Prostate gland (tissue), 2 donors: ENCODE measurements at regions not wholly inside any gene's neighbourhood (a gene's known extent, or its start where the extent isn't known, plus 50 kb on each side); places are given as distances from the start of the nearest gene placed in this dataset.

Source experiments
- DNase-seq: peaks from one replicate; pipeline ENCODE4 v3.0.0-alpha.2; 2019; ENCODE audit warnings: low spot score
- H3K27ac ChIP-seq, 2 donors: fragments of 200-600 bp; sonication (generic); 2 replicates each; pipeline ENCODE4 v1.5.1; 2017 to 2019
- H3K27me3 ChIP-seq: fragments of 200-600 bp; sonication (generic); replicated peaks from 2 replicates; pipeline ENCODE4 v1.5.1; 2019; ENCODE audit not compliant: insufficient read depth
- H3K36me3 ChIP-seq, 2 donors: fragments of 200-600 bp; sonication (generic); 1 replicate in 1 of 2; 2 replicates in 1 of 2; pipeline versions ENCODE4 v1.5.1 to v1.8.1; 2017 to 2019
- H3K4me1 ChIP-seq: fragments of 200-600 bp; sonication (generic); replicated peaks from 2 replicates; pipeline ENCODE4 v1.5.1; 2019
- H3K4me3 ChIP-seq, 2 donors: fragments of 200-600 bp; sonication (generic); 2 replicates each; pipeline ENCODE4 v1.5.1; 2017 to 2019
- H3K9me3 ChIP-seq: fragments of 200-600 bp; sonication (generic); 2 replicates; pipeline ENCODE4 v1.5.1; 2017
- POLR2A ChIP-seq: fragments of 450-650 bp; IDR thresholded peaks from one replicate; pipeline ENCODE4 v1.6.1; 2016; ENCODE audit warnings: antibody characterized with exemption, mild to moderate bottlenecking
- POLR2AphosphoS5 ChIP-seq: sonication (generic); formaldehyde crosslinking; IDR thresholded peaks from one replicate; pipeline ENCODE4 v1.6.1; 2017; ENCODE audit warnings: antibody characterized with exemption
- WGBS: methylation state at CpG from one replicate; pipeline ENCODE4 v1.1.5; 2018; 5-methylcytosine and 5-hydroxymethylcytosine counted together
- intact Hi-C: fragments of 100-400 bp; cut with DNase I; formaldehyde crosslinking; loops from one replicate; pipeline ENCODE4 v1.14.2; 2022
- TF ChIP-seq, protein P1 (sequence below), 4 experiments: fragments of 200-600 bp in 2 of 4; fragments of 450-650 bp in 2 of 4; sonication (generic) in 2 of 4; IDR thresholded peaks; 1 replicate in 3 of 4; 2 replicates in 1 of 4; pipeline ENCODE4 v1.5.1; 2016 to 2019; ENCODE audit warnings: antibody characterized with exemption in 4 of 4, mild to moderate bottlenecking in 2 of 4, moderate library complexity in 2 of 4

DNA sequence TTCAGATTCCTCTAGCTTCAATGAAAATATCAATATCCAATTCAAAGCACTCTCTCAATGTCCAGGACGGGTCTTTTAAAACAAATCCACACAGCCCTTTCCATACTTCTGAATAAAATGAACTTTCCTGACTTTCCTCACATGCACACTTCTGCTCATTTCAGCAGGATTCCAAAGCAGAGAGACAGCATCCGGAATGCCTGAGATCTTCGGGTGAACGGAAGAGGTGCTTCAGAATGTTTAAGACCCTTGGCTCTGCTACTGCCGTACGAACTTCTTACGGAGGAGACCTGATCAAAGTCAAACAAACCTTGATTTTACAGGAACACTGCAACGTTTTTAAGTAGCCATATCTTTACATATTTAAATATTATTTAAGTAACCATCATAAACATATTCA, 245.7 kb downstream of the PTBP2 start:
- H3K4me3 ChIP-seq = no peak overlapping the region
- TF ChIP-seq, protein P1, sequence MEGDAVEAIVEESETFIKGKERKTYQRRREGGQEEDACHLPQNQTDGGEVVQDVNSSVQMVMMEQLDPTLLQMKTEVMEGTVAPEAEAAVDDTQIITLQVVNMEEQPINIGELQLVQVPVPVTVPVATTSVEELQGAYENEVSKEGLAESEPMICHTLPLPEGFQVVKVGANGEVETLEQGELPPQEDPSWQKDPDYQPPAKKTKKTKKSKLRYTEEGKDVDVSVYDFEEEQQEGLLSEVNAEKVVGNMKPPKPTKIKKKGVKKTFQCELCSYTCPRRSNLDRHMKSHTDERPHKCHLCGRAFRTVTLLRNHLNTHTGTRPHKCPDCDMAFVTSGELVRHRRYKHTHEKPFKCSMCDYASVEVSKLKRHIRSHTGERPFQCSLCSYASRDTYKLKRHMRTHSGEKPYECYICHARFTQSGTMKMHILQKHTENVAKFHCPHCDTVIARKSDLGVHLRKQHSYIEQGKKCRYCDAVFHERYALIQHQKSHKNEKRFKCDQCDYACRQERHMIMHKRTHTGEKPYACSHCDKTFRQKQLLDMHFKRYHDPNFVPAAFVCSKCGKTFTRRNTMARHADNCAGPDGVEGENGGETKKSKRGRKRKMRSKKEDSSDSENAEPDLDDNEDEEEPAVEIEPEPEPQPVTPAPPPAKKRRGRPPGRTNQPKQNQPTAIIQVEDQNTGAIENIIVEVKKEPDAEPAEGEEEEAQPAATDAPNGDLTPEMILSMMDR (IDR thresholded peaks at IDR 0.05) = no peak
- TF ChIP-seq POLR2AphosphoS5 (no peak), POLR2A (no peak)
- no peaks in the 10 kb centered on the region for H3K9me3 ChIP-seq
- H3K27ac ChIP-seq = no peak overlapping the region
- DNase-seq = no peak
- 53% methylated on average over 8 of the region's 8 CpGs for WGBS
- intact Hi-C loops = loop anchor here (2.0 kb wide), 1 partner anchor 1087 kb away; no protein-coding TSS in a partner anchor
- no peaks in the 10 kb centered on the region for H3K36me3 ChIP-seq
- no peaks in the 10 kb centered on the region for H3K4me1 ChIP-seq
- H3K27me3 ChIP-seq = no peaks in the 10 kb centered on the region

DNA sequence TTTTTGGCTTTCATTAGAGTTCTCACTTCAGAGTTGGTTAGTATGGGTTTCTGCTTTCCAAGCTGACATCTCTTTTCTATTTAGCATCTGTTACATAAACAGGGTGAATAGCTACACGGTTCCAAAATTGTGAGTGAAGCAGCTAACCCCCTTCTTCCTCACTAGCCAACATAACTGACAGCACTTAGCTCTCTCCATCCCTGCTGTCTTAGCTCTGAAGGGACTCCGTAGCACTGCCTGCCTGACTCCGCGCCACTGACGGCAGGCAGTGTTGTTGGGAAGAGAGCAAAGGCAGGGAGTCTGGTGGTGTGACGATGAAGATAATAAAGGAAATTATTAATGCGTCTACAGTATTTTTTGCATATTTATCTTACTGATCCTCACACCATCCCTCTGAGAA, 247.0 kb downstream of the PTBP2 start:
- Histone ChIP-seq H3K27me3 (no peaks in the 10 kb centered on the region), H3K4me3 (no peak overlapping the region), H3K4me1 (no peaks in the 10 kb centered on the region), H3K36me3 (no peaks in the 10 kb centered on the region), H3K27ac (no peak overlapping the region), H3K9me3 (no peaks in the 10 kb centered on the region)
- 57% methylated on average over 7 of the region's 7 CpGs for whole genome bisulfite sequencing
- DNase-seq = no peak
- TF ChIP-seq POLR2A = no peak
- no peak for TF ChIP-seq POLR2AphosphoS5
- TF ChIP-seq, protein P1 (IDR thresholded peaks at IDR 0.05) = no peak
- intact Hi-C loops = no loop called here

DNA sequence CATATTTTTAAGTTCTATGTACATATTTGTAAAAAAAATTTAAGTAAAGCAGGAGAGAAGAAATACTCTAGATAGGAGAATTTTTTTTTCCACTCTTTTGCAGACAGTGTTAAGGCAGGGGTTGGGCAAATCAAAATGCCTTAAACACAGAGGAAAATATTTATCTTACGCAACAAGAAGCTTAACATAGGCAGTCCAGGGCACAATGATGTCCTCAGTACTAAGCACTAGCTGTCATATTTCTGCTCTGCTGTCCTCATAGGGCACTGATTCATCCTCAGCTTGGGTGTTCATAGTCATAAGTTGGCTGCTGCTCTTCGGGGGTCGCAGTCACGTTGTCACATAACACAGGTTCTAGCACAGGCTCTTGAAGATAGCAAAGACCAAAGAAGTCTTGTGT, 247.4 kb downstream of the PTBP2 start:
- 92% methylated on average over 4 of the region's 4 CpGs for WGBS
- Histone ChIP-seq H3K4me1 (no peaks in the 10 kb centered on the region), H3K27ac (no peak overlapping the region), H3K4me3 (no peak overlapping the region), H3K27me3 (no peaks in the 10 kb centered on the region), H3K9me3 (no peaks in the 10 kb centered on the region), H3K36me3 (no peaks in the 10 kb centered on the region)
- TF ChIP-seq, protein P1 (IDR thresholded peaks at IDR 0.05) = no peak
- TF ChIP-seq POLR2AphosphoS5 (no peak), POLR2A (no peak)
- no peak for DNase-seq
- intact Hi-C loops = no loop called here

DNA sequence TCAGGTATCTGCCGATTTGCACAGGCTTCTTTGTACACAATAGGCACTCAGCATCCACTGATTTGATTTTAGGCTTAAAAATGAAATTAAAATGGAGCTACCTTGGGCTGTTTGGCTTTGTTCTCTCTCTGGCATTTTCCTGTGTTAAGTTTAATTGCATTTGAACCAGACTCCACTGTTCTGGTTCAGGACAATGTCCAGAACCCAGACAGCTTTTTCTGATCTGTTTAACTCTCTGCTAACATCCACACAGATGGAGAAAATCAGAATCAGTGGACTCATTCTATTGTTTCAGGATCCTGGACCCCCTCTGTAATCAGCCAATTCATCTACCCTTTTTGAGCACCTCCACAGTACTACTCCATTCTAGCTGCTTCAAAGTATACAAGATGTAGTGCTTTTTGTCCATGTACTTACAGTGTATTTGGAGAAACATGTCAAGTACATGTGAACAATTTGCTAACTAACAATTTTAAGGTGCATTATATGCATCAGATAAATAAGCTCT, 248.1 kb downstream of the PTBP2 start:
- Histone ChIP-seq H3K4me3 (no peak overlapping the region), H3K27ac (no peak overlapping the region), H3K4me1 (no peaks in the 10 kb centered on the region), H3K9me3 (no peaks in the 10 kb centered on the region), H3K36me3 (no peaks in the 10 kb centered on the region), H3K27me3 (no peaks in the 10 kb centered on the region)
- TF ChIP-seq, protein P1 (IDR thresholded peaks at IDR 0.05) = no peak
- no peak for TF ChIP-seq POLR2A
- TF ChIP-seq POLR2AphosphoS5 = no peak
- intact Hi-C loops = no loop called here
- 93% methylated on average over 1 of the region's 1 CpG for WGBS
- no peak for DNase-seq

DNA sequence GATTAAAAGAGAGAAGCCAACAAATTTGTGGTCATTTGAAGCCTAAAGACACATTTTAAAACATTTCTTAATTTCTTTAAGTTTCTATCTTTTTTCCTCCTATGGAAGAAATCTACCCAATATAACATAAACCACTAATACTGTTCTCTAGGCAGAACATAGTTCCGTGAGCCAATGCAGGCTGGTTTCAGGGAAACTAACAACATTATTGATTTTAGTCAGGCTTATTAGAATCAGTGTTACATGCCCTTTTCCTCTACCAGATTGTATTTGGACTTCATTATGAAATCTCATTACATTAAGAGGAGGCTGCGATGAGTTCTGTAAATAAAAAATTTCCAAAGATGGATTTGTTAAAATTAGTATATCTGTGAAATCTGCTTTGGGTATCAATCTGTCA, 249.9 kb downstream of the PTBP2 start:
- no peaks in the 10 kb centered on the region for H3K9me3 ChIP-seq
- intact Hi-C loops = no loop called here
- no peak overlapping the region for H3K27ac ChIP-seq
- no peaks in the 10 kb centered on the region for H3K4me1 ChIP-seq
- no peak for TF ChIP-seq POLR2A
- TF ChIP-seq, protein P1 (IDR thresholded peaks at IDR 0.05) = no peak
- TF ChIP-seq POLR2AphosphoS5 = no peak
- H3K4me3 ChIP-seq = no peak overlapping the region
- no peaks in the 10 kb centered on the region for H3K36me3 ChIP-seq
- H3K27me3 ChIP-seq = no peaks in the 10 kb centered on the region
- no peak for DNase-seq
- 100% methylated on average over 2 of the region's 2 CpGs for WGBS
